Vagina (tissue), 2 donors: ENCODE measurements at regions not wholly inside any gene's neighbourhood (a gene's known extent, or its start where the extent isn't known, plus 50 kb on each side); places are given as distances from the start of the nearest gene placed in this dataset.

Experiments
- CTCF ChIP-seq, 3 experiments: fragments of 450-650 bp in 2 of 3; fragments of 200-600 bp in 1 of 3; sonication (generic) in 1 of 3; IDR thresholded peaks; one replicate each; pipeline ENCODE4 v1.5.1; 2017 to 2019; ENCODE audit warnings: antibody characterized with exemption in 3 of 3, mild to moderate bottlenecking in 2 of 3, moderate library complexity in 2 of 3
- POLR2AphosphoS5 ChIP-seq, 2 donors: sonication (generic); formaldehyde crosslinking; IDR thresholded peaks; one replicate each; pipeline ENCODE4 v1.9.0; 2017; ENCODE audit warnings: antibody characterized with exemption in 2 of 2, mild to moderate bottlenecking in 2 of 2, low read depth in 1 of 2; ENCODE audit not compliant: insufficient read depth in 1 of 2

GRCh38 chr7:420142-421093 lies 99.2 kb downstream of the PDGFA start:
- no peak for TF ChIP-seq CTCF (IDR thresholded peaks at IDR 0.05)
- TF ChIP-seq POLR2AphosphoS5 (IDR thresholded peaks at IDR 0.05; ENCODE audit: insufficient read depth in 1 of 2, low read depth in 1 of 2), result no peak
